NB4 (cell line): ENCODE measurements at regions not wholly inside any gene's neighbourhood (a gene's known extent, or its start where the extent isn't known, plus 50 kb on each side); places are given as distances from the start of the nearest gene placed in this dataset.

Experiments used
- CTCF ChIP-seq: IDR thresholded peaks from one replicate; pipeline ENCODE4 v1.5.1; 2012; ENCODE audit warnings: low read depth, low read length
- MYC ChIP-seq: IDR thresholded peaks from 2 replicates; pipeline ENCODE4 v1.6.1; 2011; ENCODE audit warnings: low read depth, low read length
- POLR2A ChIP-seq: IDR thresholded peaks from 2 replicates; pipeline ENCODE4 v1.6.1; 2011; ENCODE audit warnings: mild to moderate bottlenecking; ENCODE audit not compliant: insufficient read length; ENCODE audit errors: extremely low read depth
- TF ChIP-seq, protein P1 (sequence below): IDR thresholded peaks from 2 replicates; pipeline ENCODE4 v1.6.1; 2011; ENCODE audit warnings: low read depth, low read length

DNA sequence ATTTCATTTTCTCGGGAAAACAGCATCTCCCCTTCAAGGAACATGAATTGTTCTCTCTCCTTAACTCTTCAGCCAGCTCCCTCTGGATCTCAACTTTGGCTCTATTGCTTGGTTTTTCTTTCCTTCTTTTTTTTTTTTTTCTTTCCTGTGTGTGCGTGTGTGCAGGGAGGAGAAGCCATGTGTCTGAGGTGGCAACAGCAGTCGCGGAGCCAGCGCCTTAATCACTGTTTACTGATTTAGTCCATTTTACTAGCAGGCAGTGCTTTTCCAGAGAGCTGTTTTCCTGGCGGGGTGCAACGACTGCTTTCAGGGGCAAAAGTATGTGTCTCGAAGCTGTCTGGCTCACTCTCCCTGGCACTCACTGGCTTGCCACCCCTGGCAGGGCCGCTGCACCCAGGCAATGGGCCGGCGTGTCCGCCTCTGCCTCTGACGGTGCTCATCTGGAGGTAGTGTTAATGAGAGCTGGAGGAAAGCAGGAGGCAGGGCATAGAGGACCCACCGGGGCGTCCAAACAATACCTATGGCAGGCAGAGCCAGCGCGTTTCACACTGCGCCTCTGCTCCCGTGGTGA is 835.4 kb upstream of the NR2F2 start:
- TF ChIP-seq CTCF (no peak), POLR2A (no peak), MYC (no peak)
- TF ChIP-seq, protein P1, sequence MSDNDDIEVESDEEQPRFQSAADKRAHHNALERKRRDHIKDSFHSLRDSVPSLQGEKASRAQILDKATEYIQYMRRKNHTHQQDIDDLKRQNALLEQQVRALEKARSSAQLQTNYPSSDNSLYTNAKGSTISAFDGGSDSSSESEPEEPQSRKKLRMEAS, result no peak
